Stimulated activated naive CD8-positive, alpha-beta T cell treated with anti-CD3 and anti-CD28 coated beads, Interleukin-15, Interleukin-2, amounts not matched to agents 100 ng/mL and 50 ng/mL, for 24 hours (primary cell): ENCODE measurements at regions not wholly inside any gene's neighbourhood (a gene's known extent, or its start where the extent isn't known, plus 50 kb on each side); places are given as distances from the start of the nearest gene placed in this dataset.

Experiments
- H3K27ac Mint-ChIP-seq: one replicate; pipeline ENCODE4 v1.8.0; 2021; ENCODE audit warnings: mild to moderate bottlenecking, mixed read lengths
- H3K27me3 Mint-ChIP-seq: one replicate; pipeline ENCODE4 v1.8.0; 2021; ENCODE audit warnings: mixed read lengths
- H3K36me3 Mint-ChIP-seq: one replicate; pipeline ENCODE4 v1.8.0; 2021; ENCODE audit warnings: low read depth, mixed read lengths
- H3K4me1 Mint-ChIP-seq: one replicate; pipeline ENCODE4 v1.8.0; 2021; ENCODE audit warnings: low read depth, mixed read lengths
- H3K4me3 Mint-ChIP-seq: one replicate; pipeline ENCODE4 v1.8.0; 2021; ENCODE audit warnings: mild to moderate bottlenecking, mixed read lengths
- H3K9me3 Mint-ChIP-seq: one replicate; pipeline ENCODE4 v1.8.0; 2021; ENCODE audit warnings: mixed read lengths

DNA sequence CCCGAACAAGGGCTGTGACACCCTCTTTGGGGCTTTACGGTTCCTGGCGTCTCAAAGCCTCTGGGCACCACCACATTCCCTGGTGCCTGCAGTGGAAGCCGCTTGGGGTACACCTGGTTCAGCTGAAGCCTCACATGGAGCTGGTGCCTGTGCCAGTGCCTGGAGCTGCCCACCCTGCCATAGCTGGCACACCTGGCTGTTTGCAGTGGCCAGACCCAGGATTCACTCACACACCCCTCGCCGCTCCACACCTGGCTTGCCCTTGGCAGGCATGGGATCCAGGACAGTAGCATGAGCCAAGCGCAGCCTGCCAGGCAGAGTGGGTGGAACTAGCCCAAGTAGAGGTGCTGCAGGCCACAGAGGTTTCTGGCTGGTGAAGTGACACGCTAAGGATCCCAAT is 641.8 kb downstream of the TLE4 start:
- Mint-ChIP-seq H3K9me3 (peaks cover 11% of the 10 kb centered on the region), H3K27me3 (no peaks in the 10 kb centered on the region), H3K27ac (no peak overlapping the region), H3K36me3 (no peaks in the 10 kb centered on the region), H3K4me1 (no peaks in the 10 kb centered on the region), H3K4me3 (no peak overlapping the region)

DNA sequence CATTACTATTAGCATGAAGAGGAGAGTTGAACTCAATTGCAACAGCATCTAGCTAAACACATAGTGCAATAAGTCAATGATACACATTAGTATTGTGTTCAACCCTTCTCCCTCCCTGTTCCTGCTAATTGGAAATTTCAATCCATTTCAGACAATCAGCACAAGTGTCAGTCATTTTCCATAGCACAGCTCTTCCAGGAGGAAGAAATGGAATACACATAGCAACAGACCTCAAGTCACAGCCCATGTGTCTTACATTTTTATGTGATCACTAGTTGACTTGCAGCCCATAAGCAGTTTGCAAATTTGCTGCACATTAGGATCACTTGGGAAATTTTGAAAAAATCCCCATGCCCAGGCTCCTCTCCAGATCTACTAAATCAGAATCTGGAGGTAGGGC is 636.9 kb downstream of the TLE4 start:
- Mint-ChIP-seq H3K4me3 (no peak overlapping the region), H3K27ac (no peak overlapping the region), H3K36me3 (no peaks in the 10 kb centered on the region), H3K27me3 (no peaks in the 10 kb centered on the region), H3K4me1 (no peaks in the 10 kb centered on the region), H3K9me3 (peaks cover 11% of the 10 kb centered on the region)

DNA sequence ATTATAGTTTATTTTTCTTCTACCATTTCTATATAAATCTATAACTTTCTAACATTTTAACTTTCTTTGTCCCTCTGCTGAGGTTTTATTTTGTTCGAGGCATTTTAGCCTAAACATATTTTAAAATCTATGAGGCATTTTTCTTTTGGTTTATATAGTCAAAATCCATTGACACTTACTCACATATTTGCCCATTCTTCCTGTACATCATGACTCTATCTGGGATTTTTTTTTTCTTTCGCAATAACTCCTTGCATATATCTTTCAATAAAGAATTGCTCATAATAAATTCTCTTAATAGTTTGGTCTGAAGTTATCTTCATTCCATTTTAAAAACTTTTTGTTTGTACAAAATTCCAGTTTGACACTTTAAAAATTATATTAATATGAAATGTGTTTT is 632.3 kb downstream of the TLE4 start:
- Mint-ChIP-seq H3K9me3 (no peaks in the 10 kb centered on the region), H3K27me3 (no peaks in the 10 kb centered on the region), H3K4me1 (no peaks in the 10 kb centered on the region), H3K4me3 (no peak overlapping the region), H3K36me3 (no peaks in the 10 kb centered on the region), H3K27ac (no peak overlapping the region)

DNA sequence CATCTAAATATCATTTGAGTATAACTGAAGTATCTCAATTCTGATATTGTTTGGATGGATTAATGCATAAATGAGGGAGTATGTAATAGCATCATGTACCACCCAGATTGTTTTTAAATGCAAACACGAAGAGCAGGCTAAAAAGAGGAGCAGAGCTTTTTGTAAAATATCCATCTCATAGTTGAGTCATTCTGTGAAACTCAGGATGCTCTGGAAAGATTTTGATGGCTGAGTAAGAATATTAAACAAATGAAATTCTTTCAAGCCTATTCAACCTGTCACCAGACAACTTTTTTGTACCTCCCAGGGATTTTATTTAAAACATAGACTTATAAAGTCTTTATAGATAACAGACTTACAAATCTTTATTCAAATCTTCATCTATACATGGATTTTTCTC is 625.9 kb downstream of the TLE4 start:
- Mint-ChIP-seq H3K27ac (no peak overlapping the region), H3K36me3 (no peaks in the 10 kb centered on the region), H3K27me3 (no peaks in the 10 kb centered on the region), H3K9me3 (no peaks in the 10 kb centered on the region), H3K4me3 (no peak overlapping the region), H3K4me1 (no peaks in the 10 kb centered on the region)

DNA sequence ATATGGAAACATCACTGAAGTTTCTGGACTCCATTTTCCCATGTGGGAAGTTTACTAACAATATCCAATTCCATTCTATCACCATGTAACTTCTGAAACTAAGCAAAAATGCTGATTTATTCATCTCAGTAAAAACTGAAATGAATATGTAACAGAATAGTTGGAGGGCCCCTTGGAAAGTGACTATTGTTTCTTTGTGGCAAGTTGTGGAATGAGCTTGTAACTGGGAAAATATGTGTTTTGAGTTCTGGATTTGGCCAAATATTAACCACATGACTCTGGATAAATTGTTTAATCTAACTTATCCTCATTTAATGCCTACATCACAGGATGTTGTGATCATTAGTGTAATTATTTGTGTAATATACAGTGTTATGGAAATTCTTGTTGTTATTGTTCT is 619.3 kb downstream of the TLE4 start:
- H3K4me3 Mint-ChIP-seq = no peak overlapping the region
- no peaks in the 10 kb centered on the region for H3K9me3 Mint-ChIP-seq
- no peak overlapping the region for H3K27ac Mint-ChIP-seq
- peaks cover 3% of the 10 kb centered on the region for H3K27me3 Mint-ChIP-seq
- no peaks in the 10 kb centered on the region for H3K36me3 Mint-ChIP-seq
- no peaks in the 10 kb centered on the region for H3K4me1 Mint-ChIP-seq

DNA sequence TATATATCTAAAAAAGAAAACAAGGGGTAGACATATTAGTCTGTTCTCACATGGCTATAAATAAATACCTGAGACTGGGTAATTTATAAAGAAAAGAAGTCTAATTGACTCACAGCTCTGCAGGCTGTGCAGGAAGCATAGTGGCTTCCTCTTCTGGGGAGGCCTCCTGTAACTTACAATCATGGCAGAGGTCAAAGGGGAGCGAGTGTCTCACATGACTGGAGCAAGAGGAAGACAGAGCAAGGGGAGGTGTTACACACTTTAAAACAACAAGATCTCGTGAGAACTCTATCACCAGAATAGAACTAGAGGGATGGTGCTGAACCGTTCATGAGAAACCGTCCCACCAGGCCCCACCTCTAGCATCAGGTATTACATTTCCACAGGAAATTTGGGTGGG is 616.8 kb downstream of the TLE4 start:
- no peaks in the 10 kb centered on the region for H3K4me1 Mint-ChIP-seq
- H3K27ac Mint-ChIP-seq = no peak overlapping the region
- peaks cover 3% of the 10 kb centered on the region for H3K27me3 Mint-ChIP-seq
- no peak overlapping the region for H3K4me3 Mint-ChIP-seq
- H3K9me3 Mint-ChIP-seq = no peaks in the 10 kb centered on the region
- H3K36me3 Mint-ChIP-seq = no peaks in the 10 kb centered on the region

DNA sequence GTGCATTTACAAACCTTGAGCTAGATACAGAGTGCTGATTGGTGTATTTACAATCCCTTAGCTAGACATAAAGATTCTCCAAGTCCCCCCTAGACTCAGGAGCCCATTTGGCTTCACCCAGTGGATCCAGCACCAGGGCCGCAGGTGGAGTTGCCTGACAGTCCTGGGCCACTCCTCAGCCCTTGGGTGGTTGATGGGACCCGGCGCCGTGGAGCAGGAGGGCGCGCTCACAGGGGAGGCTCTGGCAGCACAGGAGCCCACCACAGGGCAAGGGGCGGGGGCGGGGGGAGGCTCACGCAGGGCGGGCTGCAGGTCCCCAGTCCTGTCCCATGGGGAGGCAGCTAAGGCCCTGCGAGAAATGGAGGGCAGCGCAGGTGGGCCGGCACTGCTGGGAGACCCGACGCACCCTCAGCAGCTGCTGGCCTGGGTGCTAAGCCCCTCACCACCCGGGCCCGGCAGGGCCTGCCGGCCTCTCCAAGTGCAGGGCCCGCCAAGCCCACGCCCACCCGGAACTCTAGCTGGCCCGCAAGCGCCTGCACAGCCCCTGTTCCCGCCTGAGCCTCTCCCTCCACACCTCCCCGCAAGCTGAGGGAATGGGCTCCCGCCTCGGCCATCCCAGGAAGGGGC is 613.5 kb downstream of the TLE4 start:
- Mint-ChIP-seq H3K9me3 (no peaks in the 10 kb centered on the region), H3K27ac (no peak overlapping the region), H3K4me1 (no peaks in the 10 kb centered on the region), H3K4me3 (no peak overlapping the region), H3K27me3 (peaks cover under 1% of the 10 kb centered on the region), H3K36me3 (no peaks in the 10 kb centered on the region)

DNA sequence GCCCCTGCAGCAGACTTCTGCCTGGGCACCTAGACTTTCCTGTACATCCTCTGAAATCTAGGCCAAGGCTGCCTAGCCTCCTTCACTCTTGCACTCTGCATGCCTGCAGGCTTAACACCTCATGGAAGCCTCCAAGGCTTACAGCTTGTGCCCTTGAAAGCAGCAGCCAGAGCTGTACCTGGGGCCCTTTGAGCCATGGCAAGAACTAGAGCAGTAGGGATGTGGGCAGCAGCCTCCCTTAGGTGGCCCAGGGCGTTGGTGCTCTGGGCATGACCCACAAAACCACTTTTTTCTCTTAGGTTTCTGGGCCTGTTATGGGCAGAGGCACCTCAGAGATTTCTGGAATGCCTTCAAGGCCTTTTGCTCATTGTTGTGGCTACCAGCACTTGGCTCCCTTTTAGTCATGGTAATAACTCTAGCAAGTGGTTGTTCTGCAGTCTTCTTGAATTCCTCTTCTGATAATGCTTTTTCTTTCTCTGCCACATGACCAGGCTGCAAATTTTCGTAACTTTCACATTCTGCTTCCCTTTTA is 606.2 kb downstream of the TLE4 start:
- Mint-ChIP-seq H3K36me3 (no peaks in the 10 kb centered on the region), H3K27me3 (no peaks in the 10 kb centered on the region), H3K4me1 (no peaks in the 10 kb centered on the region), H3K27ac (no peak overlapping the region), H3K9me3 (peaks cover 3% of the 10 kb centered on the region), H3K4me3 (no peak overlapping the region)

DNA sequence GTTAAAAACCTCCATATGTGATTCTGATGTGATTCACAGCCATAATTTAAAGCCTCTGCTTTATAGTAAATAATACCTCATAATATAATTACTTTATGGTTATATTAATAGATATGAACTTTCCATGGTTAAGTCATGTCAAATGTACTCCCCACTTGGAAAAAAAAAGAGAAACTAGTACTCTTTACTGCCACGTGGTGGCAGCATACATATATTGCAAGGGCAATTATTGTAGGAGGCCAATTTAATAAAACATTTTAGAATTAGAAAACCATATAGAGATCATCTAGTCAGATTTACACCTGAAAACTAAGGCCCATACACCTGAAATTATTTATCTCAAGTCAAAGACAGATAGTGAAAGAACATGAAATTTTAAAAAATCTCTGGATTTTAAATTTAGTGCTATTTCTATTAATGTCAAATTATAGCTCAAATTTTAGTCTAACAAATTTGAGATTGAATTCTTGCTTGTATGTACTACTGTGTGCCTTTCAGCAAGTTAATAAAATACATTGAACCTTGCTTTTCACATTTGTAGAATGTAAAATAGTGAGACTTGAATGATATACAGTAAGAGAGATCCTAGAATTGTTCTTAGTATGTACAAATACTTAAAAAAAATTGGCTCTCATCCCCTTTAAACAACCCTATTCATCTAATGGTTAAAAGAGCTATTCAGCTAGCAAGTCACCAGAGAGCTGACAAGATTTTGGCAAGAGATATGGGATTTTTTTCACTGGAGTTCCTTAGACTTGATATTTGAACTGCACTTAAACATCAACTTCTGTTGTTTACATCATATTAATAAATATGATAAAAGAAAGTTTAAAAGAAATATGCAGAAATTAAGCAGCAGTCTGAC is 603.8 kb downstream of the TLE4 start:
- Mint-ChIP-seq H3K4me3 (no peak overlapping the region), H3K27me3 (peaks cover 3% of the 10 kb centered on the region), H3K9me3 (peaks cover 3% of the 10 kb centered on the region), H3K36me3 (no peaks in the 10 kb centered on the region), H3K27ac (no peak overlapping the region), H3K4me1 (no peaks in the 10 kb centered on the region)

DNA sequence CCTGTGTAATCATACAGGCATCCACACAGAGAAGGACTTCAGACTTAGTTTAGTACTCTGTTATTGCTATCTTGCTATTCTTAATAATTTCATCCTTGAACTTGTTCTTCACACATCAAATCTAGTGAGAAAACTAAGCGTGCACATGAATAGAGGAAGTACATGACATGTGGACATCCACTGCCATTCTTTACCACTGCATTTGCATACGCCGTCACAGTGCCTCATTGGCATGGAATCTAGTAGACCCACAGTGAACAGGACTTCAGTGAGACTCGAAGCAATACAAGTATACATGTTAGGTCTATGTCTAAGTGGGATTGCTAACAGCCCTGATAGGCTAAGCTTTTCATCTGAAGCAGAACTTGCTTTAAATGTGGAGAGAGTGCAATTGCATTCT is 592.1 kb downstream of the TLE4 start:
- peaks cover 6% of the 10 kb centered on the region for H3K27me3 Mint-ChIP-seq
- H3K36me3 Mint-ChIP-seq = no peaks in the 10 kb centered on the region
- H3K27ac Mint-ChIP-seq = no peak overlapping the region
- no peaks in the 10 kb centered on the region for H3K4me1 Mint-ChIP-seq
- no peaks in the 10 kb centered on the region for H3K9me3 Mint-ChIP-seq
- no peak overlapping the region for H3K4me3 Mint-ChIP-seq

DNA sequence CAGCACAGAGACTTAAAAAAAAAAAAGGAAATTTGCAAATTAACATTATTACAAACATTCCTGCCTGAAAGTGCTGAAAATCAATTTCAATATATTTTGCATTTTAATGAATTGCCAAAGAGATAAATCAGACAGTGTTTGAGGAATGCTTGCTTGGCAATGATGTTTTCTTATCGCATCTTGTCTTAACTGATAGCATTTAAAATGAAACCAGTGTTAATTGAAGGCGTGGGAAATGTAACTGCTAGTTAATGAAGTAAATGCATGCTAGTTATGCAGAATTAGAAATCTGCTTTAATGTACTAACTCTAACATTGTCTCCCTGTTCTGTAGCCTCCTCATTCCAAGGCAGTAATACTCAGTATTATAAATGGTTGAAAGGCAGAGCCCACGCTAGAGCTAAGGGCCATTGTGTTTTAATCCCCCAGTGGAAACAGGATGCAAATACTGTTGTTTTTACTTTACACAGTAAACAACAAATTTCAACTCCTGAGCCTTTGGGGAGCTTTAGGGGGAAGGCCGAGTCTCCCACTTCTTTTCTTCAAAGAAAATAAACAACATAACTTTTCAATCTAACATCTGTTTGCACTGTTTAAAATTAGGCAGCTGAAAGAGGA is 586.9 kb downstream of the TLE4 start:
- Mint-ChIP-seq H3K4me1 (no peaks in the 10 kb centered on the region), H3K4me3 (no peak overlapping the region), H3K9me3 (no peaks in the 10 kb centered on the region), H3K27ac (no peak overlapping the region), H3K36me3 (no peaks in the 10 kb centered on the region), H3K27me3 (peaks cover 7% of the 10 kb centered on the region)

DNA sequence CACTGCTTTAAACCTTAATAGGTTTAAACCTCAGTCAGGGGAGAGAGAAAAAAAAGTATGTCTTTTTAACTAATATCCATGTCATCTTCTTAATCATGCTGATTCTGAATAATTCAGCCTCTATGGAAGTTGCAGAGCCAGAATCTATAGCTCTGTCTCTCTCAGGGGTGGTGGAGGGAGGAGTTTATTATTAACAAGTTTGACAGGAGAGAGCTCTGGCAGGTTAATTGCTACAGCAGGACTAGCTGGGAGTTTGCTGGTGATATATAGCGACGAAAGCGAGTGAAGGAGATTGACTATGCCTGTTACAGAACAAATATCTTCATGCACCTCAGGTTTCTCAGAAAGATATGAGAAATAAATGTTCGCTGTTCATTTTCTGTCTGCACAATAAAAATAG is 586.4 kb downstream of the TLE4 start:
- Mint-ChIP-seq H3K27me3 (peaks cover 7% of the 10 kb centered on the region), H3K9me3 (no peaks in the 10 kb centered on the region), H3K4me1 (no peaks in the 10 kb centered on the region), H3K27ac (no peak overlapping the region), H3K4me3 (no peak overlapping the region), H3K36me3 (no peaks in the 10 kb centered on the region)

DNA sequence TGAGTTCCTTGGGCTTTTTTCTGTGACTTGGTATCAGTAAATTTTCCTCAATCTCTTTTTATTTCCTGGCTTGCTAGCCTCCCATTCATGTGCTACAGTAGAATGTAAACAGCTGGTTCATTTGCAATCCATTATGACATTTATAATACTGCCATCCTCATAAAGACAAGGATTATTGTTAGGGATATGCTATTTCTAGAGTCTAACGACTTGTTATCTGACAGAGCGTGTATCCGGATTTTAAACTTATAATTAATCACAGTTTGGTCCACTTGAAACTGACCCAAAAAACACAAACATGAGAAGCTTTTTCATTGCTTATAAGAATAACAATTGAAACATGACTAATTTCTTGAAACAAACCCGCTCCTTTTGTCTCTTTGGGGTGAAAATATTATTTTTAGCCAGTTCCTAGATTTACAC is 585.8 kb downstream of the TLE4 start:
- no peaks in the 10 kb centered on the region for H3K36me3 Mint-ChIP-seq
- H3K9me3 Mint-ChIP-seq = no peaks in the 10 kb centered on the region
- no peaks in the 10 kb centered on the region for H3K4me1 Mint-ChIP-seq
- H3K27ac Mint-ChIP-seq = no peak overlapping the region
- H3K4me3 Mint-ChIP-seq = no peak overlapping the region
- peaks cover 7% of the 10 kb centered on the region for H3K27me3 Mint-ChIP-seq

DNA sequence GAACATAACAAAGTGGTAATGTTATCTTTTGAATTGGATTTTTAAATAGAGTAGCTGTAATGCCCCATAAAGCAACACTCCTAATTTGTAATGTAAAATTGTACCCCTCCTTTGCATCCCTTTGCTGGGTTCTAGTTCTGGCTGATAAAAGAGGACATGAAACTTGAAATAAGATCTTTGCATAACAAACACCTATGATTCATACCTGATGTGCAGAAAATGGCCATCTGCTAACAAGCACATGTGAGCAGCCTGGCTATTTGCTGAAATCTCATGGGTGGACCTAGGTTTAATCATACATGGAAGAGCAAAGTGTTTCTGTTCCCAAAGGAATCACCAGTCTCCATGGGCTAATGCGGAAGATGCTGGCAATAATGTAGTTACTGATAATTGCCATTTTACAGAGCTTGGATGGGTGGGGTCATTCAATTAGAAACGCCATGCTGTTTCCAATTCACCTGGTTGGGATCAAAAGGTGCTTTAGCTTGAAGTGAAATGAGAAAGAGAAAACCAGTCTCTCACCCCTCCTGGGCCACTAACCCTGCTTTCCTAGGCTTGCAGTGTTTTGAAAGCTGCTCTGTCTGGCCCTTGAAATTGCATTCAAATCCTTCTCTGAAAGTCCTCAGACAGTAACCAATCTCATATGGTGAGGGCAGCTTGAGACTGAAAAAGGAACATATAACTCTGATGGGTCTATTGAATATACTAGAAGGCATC is 585.1 kb downstream of the TLE4 start:
- no peak overlapping the region for H3K4me3 Mint-ChIP-seq
- H3K36me3 Mint-ChIP-seq = no peaks in the 10 kb centered on the region
- no peaks in the 10 kb centered on the region for H3K9me3 Mint-ChIP-seq
- H3K27ac Mint-ChIP-seq = no peak overlapping the region
- no peaks in the 10 kb centered on the region for H3K4me1 Mint-ChIP-seq
- peaks cover 7% of the 10 kb centered on the region for H3K27me3 Mint-ChIP-seq

DNA sequence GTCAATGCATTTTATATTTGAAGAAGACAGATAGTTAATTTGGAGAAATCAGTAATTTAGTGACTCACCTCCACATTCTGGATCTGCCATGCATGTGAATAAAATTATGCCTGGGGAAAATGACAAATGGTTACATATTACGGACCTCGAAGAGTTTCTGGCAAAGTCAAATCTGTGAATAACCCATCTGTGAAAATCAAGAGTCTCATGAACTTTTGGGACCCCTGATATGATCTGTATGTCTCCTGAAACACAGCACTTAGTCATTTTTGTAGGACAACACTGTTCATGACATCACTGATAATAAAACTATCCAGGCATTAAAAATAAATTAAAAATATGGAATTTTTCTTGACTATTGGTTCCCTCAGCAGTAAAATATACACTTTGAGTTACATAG is 584.5 kb downstream of the TLE4 start:
- Mint-ChIP-seq H3K9me3 (no peaks in the 10 kb centered on the region), H3K27me3 (peaks cover 7% of the 10 kb centered on the region), H3K4me1 (no peaks in the 10 kb centered on the region), H3K27ac (no peak overlapping the region), H3K36me3 (no peaks in the 10 kb centered on the region), H3K4me3 (no peak overlapping the region)
